Mucosa of stomach (tissue), 1 donor: ENCODE measurements at regions not wholly inside any gene's neighbourhood (a gene's known extent, or its start where the extent isn't known, plus 50 kb on each side); places are given as distances from the start of the nearest gene placed in this dataset.

Source experiments
- H3K27me3 ChIP-seq: one replicate; pipeline ENCODE4 v1.7.0; 2013; ENCODE audit warnings: mild to moderate bottlenecking, low read length; ENCODE audit not compliant: control insufficient read depth, insufficient read depth
- H3K36me3 ChIP-seq: one replicate; pipeline ENCODE4 v1.7.0; 2013; ENCODE audit warnings: low read length; ENCODE audit not compliant: control insufficient read depth, insufficient read depth
- H3K4me1 ChIP-seq: one replicate; pipeline ENCODE4 v1.7.0; 2013; ENCODE audit warnings: mild to moderate bottlenecking, low read length; ENCODE audit not compliant: control insufficient read depth, insufficient read depth
- H3K4me3 ChIP-seq: one replicate; pipeline ENCODE4 v1.7.0; 2013; ENCODE audit warnings: low read length
- H3K9ac ChIP-seq: one replicate; pipeline ENCODE4 v1.7.0; 2013; ENCODE audit warnings: mild to moderate bottlenecking, low read length, moderate library complexity
- H3K9me3 ChIP-seq: one replicate; pipeline ENCODE4 v1.7.0; 2013; ENCODE audit warnings: mild to moderate bottlenecking, low read length, moderate library complexity; ENCODE audit not compliant: control insufficient read depth
- donor health status: Pancreatic carcinoma.

DNA sequence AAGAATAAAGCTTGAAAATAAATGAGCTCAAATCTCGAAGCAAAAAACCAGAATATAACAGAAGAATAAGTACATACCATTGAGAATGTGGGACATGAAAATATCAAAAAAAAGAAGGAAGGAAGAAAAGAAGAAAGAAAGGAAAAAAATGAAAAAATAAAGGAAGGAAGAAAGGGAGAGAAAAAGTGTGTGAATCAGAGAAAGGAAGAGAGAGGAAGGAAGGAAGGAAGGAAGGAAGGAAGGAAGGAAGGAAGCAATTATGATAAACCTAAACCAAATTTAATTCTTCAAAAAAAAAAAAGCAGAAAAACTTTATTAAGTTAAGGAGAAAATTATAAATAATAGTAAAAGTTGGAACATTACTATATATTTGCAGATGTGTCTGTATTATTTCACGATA lies 949.8 kb downstream of the NLGN4X start:
- no peaks in the 10 kb centered on the region for H3K36me3 ChIP-seq
- H3K4me1 ChIP-seq: no peaks in the 10 kb centered on the region
- no peak overlapping the region for H3K4me3 ChIP-seq
- H3K27me3 ChIP-seq: no peaks in the 10 kb centered on the region
- no peaks in the 10 kb centered on the region for H3K9me3 ChIP-seq
- H3K9ac ChIP-seq: no peak overlapping the region

GRCh38 chrX:5265324-5265850 lies 963.3 kb downstream of the NLGN4X start:
- Histone ChIP-seq H3K36me3 (no peaks in the 10 kb centered on the region), H3K27me3 (no peaks in the 10 kb centered on the region), H3K4me3 (no peak overlapping the region), H3K9ac (no peak overlapping the region), H3K4me1 (no peaks in the 10 kb centered on the region), H3K9me3 (no peaks in the 10 kb centered on the region)

- Histone ChIP-seq H3K9ac (no peak overlapping the region), H3K36me3 (no peaks in the 10 kb centered on the region), H3K4me3 (no peak overlapping the region), H3K27me3 (no peaks in the 10 kb centered on the region), H3K9me3 (no peaks in the 10 kb centered on the region), H3K4me1 (no peaks in the 10 kb centered on the region)
These were observed 978.6 kb downstream of the NLGN4X start for GRCh38 chrX:5250106-5250505.

GRCh38 chrX:5242091-5242790 lies 986.4 kb downstream of the NLGN4X start:
- H3K9me3 ChIP-seq: no peaks in the 10 kb centered on the region

GRCh38 chrX:5236749-5237148 lies 991.9 kb downstream of the NLGN4X start:
- no peak overlapping the region for H3K9ac ChIP-seq
- no peaks in the 10 kb centered on the region for H3K36me3 ChIP-seq
- H3K27me3 ChIP-seq: no peaks in the 10 kb centered on the region
- no peaks in the 10 kb centered on the region for H3K4me1 ChIP-seq
- H3K4me3 ChIP-seq: no peak overlapping the region
- no peaks in the 10 kb centered on the region for H3K9me3 ChIP-seq

More at GRCh38 chrX:5242091-5242790, 986.4 kb downstream of the NLGN4X start:
- H3K36me3 ChIP-seq: no peaks in the 10 kb centered on the region
- no peaks in the 10 kb centered on the region for H3K27me3 ChIP-seq
- no peak overlapping the region for H3K4me3 ChIP-seq
- H3K9ac ChIP-seq: no peak overlapping the region
- H3K4me1 ChIP-seq: no peaks in the 10 kb centered on the region

- Histone ChIP-seq H3K4me3 (no peak overlapping the region), H3K27me3 (no peaks in the 10 kb centered on the region), H3K9me3 (no peaks in the 10 kb centered on the region), H3K36me3 (no peaks in the 10 kb centered on the region), H3K4me1 (no peaks in the 10 kb centered on the region), H3K9ac (no peak overlapping the region)
These were observed 992.6 kb downstream of the NLGN4X start for GRCh38 chrX:5236096-5236495.

GRCh38 chrX:5233830-5234229 lies 994.8 kb downstream of the NLGN4X start:
- H3K4me1 ChIP-seq: no peaks in the 10 kb centered on the region
- H3K27me3 ChIP-seq: no peaks in the 10 kb centered on the region
- no peak overlapping the region for H3K4me3 ChIP-seq
- H3K36me3 ChIP-seq: no peaks in the 10 kb centered on the region
- no peak overlapping the region for H3K9ac ChIP-seq
- H3K9me3 ChIP-seq: no peaks in the 10 kb centered on the region

GRCh38 chrX:5220421-5220820 lies 1008.2 kb downstream of the NLGN4X start:
- Histone ChIP-seq H3K4me1 (no peaks in the 10 kb centered on the region), H3K36me3 (no peaks in the 10 kb centered on the region), H3K9me3 (no peaks in the 10 kb centered on the region), H3K4me3 (no peak overlapping the region), H3K27me3 (no peaks in the 10 kb centered on the region), H3K9ac (no peak overlapping the region)

- H3K4me1 ChIP-seq: no peaks in the 10 kb centered on the region
- no peak overlapping the region for H3K4me3 ChIP-seq
- H3K9ac ChIP-seq: no peak overlapping the region
- no peaks in the 10 kb centered on the region for H3K36me3 ChIP-seq
- no peaks in the 10 kb centered on the region for H3K27me3 ChIP-seq
- H3K9me3 ChIP-seq: no peaks in the 10 kb centered on the region
These were observed 1033.9 kb downstream of the NLGN4X start for GRCh38 chrX:5194806-5195205.

- H3K9ac ChIP-seq: no peak overlapping the region
- H3K4me3 ChIP-seq: no peak overlapping the region
- no peaks in the 10 kb centered on the region for H3K27me3 ChIP-seq
- no peaks in the 10 kb centered on the region for H3K36me3 ChIP-seq
- no peaks in the 10 kb centered on the region for H3K4me1 ChIP-seq
- H3K9me3 ChIP-seq: no peaks in the 10 kb centered on the region
These were observed 1048.4 kb downstream of the NLGN4X start for GRCh38 chrX:5180135-5180741.

- H3K9ac ChIP-seq: no peak overlapping the region
- H3K27me3 ChIP-seq: no peaks in the 10 kb centered on the region
- H3K36me3 ChIP-seq: no peaks in the 10 kb centered on the region
- no peak overlapping the region for H3K4me3 ChIP-seq
- H3K9me3 ChIP-seq: no peaks in the 10 kb centered on the region
- no peaks in the 10 kb centered on the region for H3K4me1 ChIP-seq
These were observed 1051.9 kb downstream of the NLGN4X start for GRCh38 chrX:5176766-5177165.

GRCh38 chrX:5163663-5164062 lies 1065.0 kb downstream of the NLGN4X start:
- no peaks in the 10 kb centered on the region for H3K9me3 ChIP-seq
- no peaks in the 10 kb centered on the region for H3K27me3 ChIP-seq

More at GRCh38 chrX:5163663-5164062, 1065.0 kb downstream of the NLGN4X start:
- no peak overlapping the region for H3K4me3 ChIP-seq
- no peaks in the 10 kb centered on the region for H3K36me3 ChIP-seq
- no peak overlapping the region for H3K9ac ChIP-seq
- no peaks in the 10 kb centered on the region for H3K4me1 ChIP-seq
